HepG2 (cell line): ENCODE measurements at regions not wholly inside any gene's neighbourhood (a gene's known extent, or its start where the extent isn't known, plus 50 kb on each side); places are given as distances from the start of the nearest gene placed in this dataset.
A peak's percentile ranks its signal among the peaks of the same experiment; 100 is the strongest.

Source experiments
- ASH2L ChIP-seq: fragments of 300-600, 200-600 bp; sonication (generic); IDR thresholded peaks from 2 replicates; pipeline ENCODE4 v1.7.0; 2017; ENCODE audit warnings: low read depth, mild to moderate bottlenecking, moderate library complexity, mixed read lengths, low read length; ENCODE audit not compliant: insufficient read length
- ATF7 ChIP-seq, 2 experiments: fragments of 450-650 bp in 1 of 2; sonication (generic) in 1 of 2; formaldehyde crosslinking in 1 of 2; IDR thresholded peaks; 2 replicates each; pipeline versions ENCODE4 v1.4.0 to v1.6.1; 2016 to 2020; ENCODE audit warnings: antibody characterized with exemption in 1 of 2, mild to moderate bottlenecking in 1 of 2, missing genetic modification reagents in 1 of 2
- ATM ChIP-seq: fragments of 450-650 bp; IDR thresholded peaks from 2 replicates; pipeline ENCODE4 v1.7.1; 2017; ENCODE audit warnings: mild to moderate bottlenecking, borderline replicate concordance
- DPF2 ChIP-seq: sonication (generic); formaldehyde crosslinking; IDR thresholded peaks from 2 replicates; pipeline ENCODE4 v1.4.0; 2020; ENCODE audit warnings: mild to moderate bottlenecking, low read depth, missing genetic modification reagents, borderline replicate concordance
- ELF1 ChIP-seq: sonication (generic); formaldehyde crosslinking; IDR thresholded peaks from 2 replicates; pipeline ENCODE4 v1.4.0; 2020; ENCODE audit warnings: missing genetic modification reagents
- HDAC2 ChIP-seq: sonication (generic); formaldehyde crosslinking; IDR thresholded peaks from 2 replicates; pipeline ENCODE4 v1.4.0; 2020; ENCODE audit warnings: missing genetic modification reagents
- HES4 ChIP-seq: sonication (generic); formaldehyde crosslinking; IDR thresholded peaks from 2 replicates; pipeline ENCODE4 v1.9.0; 2021; ENCODE audit warnings: mild to moderate bottlenecking, missing genetic modification reagents, borderline replicate concordance
- KLF15 ChIP-seq: sonication (generic); formaldehyde crosslinking; IDR thresholded peaks from 2 replicates; pipeline ENCODE4 v1.8.1; 2023; ENCODE audit warnings: borderline replicate concordance, mild to moderate bottlenecking, inconsistent platforms, missing genetic modification reagents, mixed read lengths
- NFKBIZ ChIP-seq: IDR thresholded peaks from 2 replicates; pipeline ENCODE4 v1.6.1; 2018; ENCODE audit warnings: missing genetic modification reagents, missing compliant biosample characterization
- RFX3 ChIP-seq: IDR thresholded peaks from 2 replicates; pipeline ENCODE4 v1.6.1; 2016; ENCODE audit warnings: missing biosample characterization, missing genetic modification reagents
- RXRA ChIP-seq: sonication (generic); formaldehyde crosslinking; IDR thresholded peaks from 2 replicates; pipeline ENCODE4 v1.5.1; 2020; ENCODE audit warnings: missing genetic modification reagents
- SALL1 ChIP-seq: sonication (generic); formaldehyde crosslinking; IDR thresholded peaks from 2 replicates; pipeline ENCODE4 v1.8.0; 2022; ENCODE audit warnings: mild to moderate bottlenecking, missing genetic modification reagents
- SAP130 ChIP-seq: IDR thresholded peaks from 2 replicates; pipeline ENCODE4 v1.6.1; 2016; ENCODE audit warnings: low read depth
- SIX1 ChIP-seq: sonication (generic); formaldehyde crosslinking; IDR thresholded peaks from 2 replicates; pipeline ENCODE4 v1.4.0; 2020; ENCODE audit warnings: missing genetic modification reagents, borderline replicate concordance
- TCF12 ChIP-seq, 2 experiments: fragments of 450-650 bp in 1 of 2; sonication (generic) in 1 of 2; formaldehyde crosslinking in 1 of 2; IDR thresholded peaks; 2 replicates each; pipeline versions ENCODE4 v1.6.1 to v1.8.0; 2017 to 2022; ENCODE audit warnings: antibody characterized with exemption in 1 of 2, mild to moderate bottlenecking in 1 of 2, missing genetic modification reagents in 1 of 2, moderate library complexity in 1 of 2
- ZFP36L1 ChIP-seq: sonication (generic); formaldehyde crosslinking; IDR thresholded peaks from 2 replicates; pipeline ENCODE4 v1.8.0; 2022; ENCODE audit warnings: mild to moderate bottlenecking, missing genetic modification reagents, moderate library complexity
- ZNF20 ChIP-seq: sonication (generic); formaldehyde crosslinking; IDR thresholded peaks from 2 replicates; pipeline ENCODE4 v1.4.0; 2020; ENCODE audit warnings: mild to moderate bottlenecking, moderate library complexity, missing genetic modification reagents
- ZNF431 ChIP-seq: sonication (generic); formaldehyde crosslinking; IDR thresholded peaks from 2 replicates; pipeline ENCODE4 v1.9.0; 2022; ENCODE audit warnings: missing genetic modification reagents, low read depth, mild to moderate bottlenecking, borderline replicate concordance
- ZNF652 ChIP-seq: IDR thresholded peaks from 2 replicates; pipeline ENCODE4 v1.6.1; 2016; ENCODE audit warnings: low read depth, borderline replicate concordance
- TF ChIP-seq, protein P1 (sequence below): sonication (generic); formaldehyde crosslinking; IDR thresholded peaks from 2 replicates; pipeline ENCODE4; 2020; ENCODE audit warnings: missing genetic modification reagents, mild to moderate bottlenecking, borderline replicate concordance
- TF ChIP-seq, protein P2 (sequence below): sonication (generic); IDR thresholded peaks from 2 replicates; pipeline ENCODE4 v1.6.1; 2016; ENCODE audit warnings: low read depth, borderline replicate concordance
- TF ChIP-seq, protein P3 (sequence below): sonication (generic); formaldehyde crosslinking; IDR thresholded peaks from 2 replicates; pipeline ENCODE4 v1.4.0; 2020; ENCODE audit warnings: missing genetic modification reagents
- TF ChIP-seq, protein P4 (sequence below): sonication (generic); formaldehyde crosslinking; IDR thresholded peaks from 2 replicates; pipeline ENCODE4 v1.4.0; 2020; ENCODE audit warnings: mild to moderate bottlenecking, missing genetic modification reagents

DNA sequence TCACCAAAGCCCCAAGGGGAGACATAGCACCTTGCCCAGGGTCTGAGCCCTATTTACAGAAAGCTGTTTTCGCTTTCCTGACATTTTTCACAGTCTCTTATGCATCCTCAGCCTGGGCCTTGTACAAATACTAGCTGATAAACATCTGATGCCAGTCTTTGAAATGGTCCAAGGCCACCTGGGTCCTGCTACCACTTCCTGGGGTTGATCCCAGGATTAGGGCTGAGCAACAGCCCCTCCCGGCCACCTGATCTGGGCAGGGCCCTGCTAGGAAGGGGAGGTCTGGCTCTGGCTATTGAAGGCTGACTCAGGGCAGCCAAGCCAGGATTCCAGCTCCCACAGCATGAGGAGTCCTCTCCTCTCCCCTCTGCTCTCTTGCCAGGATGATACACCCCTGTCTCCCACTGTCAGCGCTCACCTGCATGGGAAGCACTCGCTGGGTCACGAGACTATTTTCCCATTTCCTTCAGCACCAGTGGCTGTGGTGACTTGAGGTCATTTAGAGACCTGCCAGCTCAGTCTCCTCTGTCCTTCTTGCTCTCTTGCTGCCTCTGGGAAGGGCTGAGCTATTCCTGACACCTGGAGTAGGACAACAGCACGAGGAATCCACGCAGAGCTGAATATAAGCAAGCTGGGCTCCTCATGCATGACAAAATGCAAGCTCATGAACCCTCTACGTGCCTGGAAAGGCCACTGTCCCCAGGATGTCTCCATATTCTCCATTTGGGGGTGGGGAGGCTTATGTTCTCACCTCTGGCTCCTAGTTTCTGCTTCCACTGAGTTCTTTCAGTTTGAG lies 53.0 kb upstream of the LGALSL start (continued):
- TF ChIP-seq, protein P1, sequence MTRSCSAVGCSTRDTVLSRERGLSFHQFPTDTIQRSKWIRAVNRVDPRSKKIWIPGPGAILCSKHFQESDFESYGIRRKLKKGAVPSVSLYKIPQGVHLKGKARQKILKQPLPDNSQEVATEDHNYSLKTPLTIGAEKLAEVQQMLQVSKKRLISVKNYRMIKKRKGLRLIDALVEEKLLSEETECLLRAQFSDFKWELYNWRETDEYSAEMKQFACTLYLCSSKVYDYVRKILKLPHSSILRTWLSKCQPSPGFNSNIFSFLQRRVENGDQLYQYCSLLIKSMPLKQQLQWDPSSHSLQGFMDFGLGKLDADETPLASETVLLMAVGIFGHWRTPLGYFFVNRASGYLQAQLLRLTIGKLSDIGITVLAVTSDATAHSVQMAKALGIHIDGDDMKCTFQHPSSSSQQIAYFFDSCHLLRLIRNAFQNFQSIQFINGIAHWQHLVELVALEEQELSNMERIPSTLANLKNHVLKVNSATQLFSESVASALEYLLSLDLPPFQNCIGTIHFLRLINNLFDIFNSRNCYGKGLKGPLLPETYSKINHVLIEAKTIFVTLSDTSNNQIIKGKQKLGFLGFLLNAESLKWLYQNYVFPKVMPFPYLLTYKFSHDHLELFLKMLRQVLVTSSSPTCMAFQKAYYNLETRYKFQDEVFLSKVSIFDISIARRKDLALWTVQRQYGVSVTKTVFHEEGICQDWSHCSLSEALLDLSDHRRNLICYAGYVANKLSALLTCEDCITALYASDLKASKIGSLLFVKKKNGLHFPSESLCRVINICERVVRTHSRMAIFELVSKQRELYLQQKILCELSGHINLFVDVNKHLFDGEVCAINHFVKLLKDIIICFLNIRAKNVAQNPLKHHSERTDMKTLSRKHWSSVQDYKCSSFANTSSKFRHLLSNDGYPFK: peak; percentile 58; the same call in 1 of the 2 replicates
- no peak for TF ChIP-seq ZNF652 (CRISPR knock-in tag)
- peak; percentile 51 for TF ChIP-seq SAP130
- peak; percentile 58 for TF ChIP-seq ASH2L
- TF ChIP-seq ZNF431 (CRISPR knock-in tag): no peak
- TF ChIP-seq ELF1: peak; percentile 47; the same call in 1 of the 2 replicates
- TF ChIP-seq DPF2 (CRISPR knock-in tag): no peak
- TF ChIP-seq, protein P2, sequence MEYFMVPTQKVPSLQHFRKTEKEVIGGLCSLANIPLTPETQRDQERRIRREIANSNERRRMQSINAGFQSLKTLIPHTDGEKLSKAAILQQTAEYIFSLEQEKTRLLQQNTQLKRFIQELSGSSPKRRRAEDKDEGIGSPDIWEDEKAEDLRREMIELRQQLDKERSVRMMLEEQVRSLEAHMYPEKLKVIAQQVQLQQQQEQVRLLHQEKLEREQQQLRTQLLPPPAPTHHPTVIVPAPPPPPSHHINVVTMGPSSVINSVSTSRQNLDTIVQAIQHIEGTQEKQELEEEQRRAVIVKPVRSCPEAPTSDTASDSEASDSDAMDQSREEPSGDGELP: 0 out of 2 replicates have a peak, but pooled peaks have one; percentile 30
- TF ChIP-seq RXRA (CRISPR knock-in tag): peak; percentile 46; the same call in 1 of the 2 replicates
- TF ChIP-seq NFKBIZ (CRISPR knock-in tag): no peak
- TF ChIP-seq SALL1 (CRISPR knock-in tag): peak; percentile 32; the same call in 1 of the 2 replicates
- no peak for TF ChIP-seq ZFP36L1 (CRISPR knock-in tag)
- no peak; the same call in 1 of the 2 replicates for TF ChIP-seq HDAC2
- TF ChIP-seq ZNF20 (CRISPR knock-in tag): no peak
- no peak for TF ChIP-seq ATM
- TF ChIP-seq SIX1 (CRISPR knock-in tag): no peak
- TF ChIP-seq HES4 (CRISPR knock-in tag): 0 out of 2 replicates have a peak, but pooled peaks have one; percentile 44
- TF ChIP-seq TCF12 (IDR thresholded peaks at IDR 0.05): no peak
- TF ChIP-seq TCF12 (CRISPR knock-in tag; IDR thresholded peaks at IDR 0.05): no peak
- no peak for TF ChIP-seq ATF7 (IDR thresholded peaks at IDR 0.05)
- no peak for TF ChIP-seq ATF7 (CRISPR knock-in tag; IDR thresholded peaks at IDR 0.05)
- TF ChIP-seq KLF15 (CRISPR knock-in tag): no peak
- TF ChIP-seq, protein P3, sequence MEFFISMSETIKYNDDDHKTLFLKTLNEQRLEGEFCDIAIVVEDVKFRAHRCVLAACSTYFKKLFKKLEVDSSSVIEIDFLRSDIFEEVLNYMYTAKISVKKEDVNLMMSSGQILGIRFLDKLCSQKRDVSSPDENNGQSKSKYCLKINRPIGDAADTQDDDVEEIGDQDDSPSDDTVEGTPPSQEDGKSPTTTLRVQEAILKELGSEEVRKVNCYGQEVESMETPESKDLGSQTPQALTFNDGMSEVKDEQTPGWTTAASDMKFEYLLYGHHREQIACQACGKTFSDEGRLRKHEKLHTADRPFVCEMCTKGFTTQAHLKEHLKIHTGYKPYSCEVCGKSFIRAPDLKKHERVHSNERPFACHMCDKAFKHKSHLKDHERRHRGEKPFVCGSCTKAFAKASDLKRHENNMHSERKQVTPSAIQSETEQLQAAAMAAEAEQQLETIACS (CRISPR knock-in tag): no peak
- TF ChIP-seq RFX3 (CRISPR knock-in tag): no peak
- TF ChIP-seq, protein P4, sequence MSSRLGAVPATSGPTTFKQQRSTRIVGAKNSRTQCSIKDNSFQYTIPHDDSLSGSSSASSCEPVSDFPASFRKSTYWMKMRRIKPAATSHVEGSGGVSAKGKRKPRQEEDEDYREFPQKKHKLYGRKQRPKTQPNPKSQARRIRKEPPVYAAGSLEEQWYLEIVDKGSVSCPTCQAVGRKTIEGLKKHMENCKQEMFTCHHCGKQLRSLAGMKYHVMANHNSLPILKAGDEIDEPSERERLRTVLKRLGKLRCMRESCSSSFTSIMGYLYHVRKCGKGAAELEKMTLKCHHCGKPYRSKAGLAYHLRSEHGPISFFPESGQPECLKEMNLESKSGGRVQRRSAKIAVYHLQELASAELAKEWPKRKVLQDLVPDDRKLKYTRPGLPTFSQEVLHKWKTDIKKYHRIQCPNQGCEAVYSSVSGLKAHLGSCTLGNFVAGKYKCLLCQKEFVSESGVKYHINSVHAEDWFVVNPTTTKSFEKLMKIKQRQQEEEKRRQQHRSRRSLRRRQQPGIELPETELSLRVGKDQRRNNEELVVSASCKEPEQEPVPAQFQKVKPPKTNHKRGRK (CRISPR knock-in tag): no peak
